ENCODE measurements at regions not wholly inside any gene's neighbourhood (a gene's known extent, or its start where the extent isn't known, plus 50 kb on each side); places are given as distances from the start of the nearest gene placed in this dataset.
"Not testable (repeated sequence)": the region's sequence is repeated elsewhere in the genome, so short reads cannot be mapped to it uniquely, and the experiment has no call there.

GRCh38 chr2:37783545-37783944 lies 112.1 kb upstream of the CDC42EP3 start:
- no peak for DNase-seq

- no peak for DNase-seq
Measured at GRCh38 chr2:37784071-37784758, 112.8 kb upstream of the CDC42EP3 start.

GRCh38 chr2:37784759-37785149 lies 113.3 kb upstream of the CDC42EP3 start:
- DNase-seq, result no peak

- no peak for DNase-seq
Measured at GRCh38 chr2:37786191-37786698, 114.8 kb upstream of the CDC42EP3 start.

- peak; percentile 91 for DNase-seq
Measured at GRCh38 chr2:37786854-37787253, 115.4 kb upstream of the CDC42EP3 start.

- no peak for DNase-seq
Measured at GRCh38 chr2:37788602-37789209, 117.3 kb upstream of the CDC42EP3 start.

- no peak for DNase-seq
Measured at GRCh38 chr2:37790019-37790418, 118.6 kb upstream of the CDC42EP3 start.

GRCh38 chr2:37790462-37790861 lies 119.0 kb upstream of the CDC42EP3 start:
- no peak for DNase-seq

- no peak for DNase-seq
Measured at GRCh38 chr2:37792366-37792765, 120.9 kb upstream of the CDC42EP3 start.

- DNase-seq, result no peak
Measured at GRCh38 chr2:37793004-37793403, 121.6 kb upstream of the CDC42EP3 start.

GRCh38 chr2:37794717-37795116 lies 123.3 kb upstream of the CDC42EP3 start:
- no peak for DNase-seq

GRCh38 chr2:37795456-37795855 lies 124.0 kb upstream of the CDC42EP3 start:
- DNase-seq, result no peak

GRCh38 chr2:37795938-37796337 lies 124.5 kb upstream of the CDC42EP3 start:
- no peak for DNase-seq

GRCh38 chr2:37796481-37796880 lies 125.0 kb upstream of the CDC42EP3 start:
- no peak for DNase-seq

GRCh38 chr2:37797081-37797480 lies 125.6 kb upstream of the CDC42EP3 start:
- no peak for DNase-seq

GRCh38 chr2:37798315-37799005 lies 126.6 kb upstream of the RMDN2 start:
- DNase-seq, result no peak

- no peak for DNase-seq
Measured at GRCh38 chr2:37800176-37800858, 124.8 kb upstream of the RMDN2 start.

GRCh38 chr2:37802211-37802752 lies 122.8 kb upstream of the RMDN2 start:
- peak; percentile 47 for DNase-seq

- no peak for DNase-seq
Measured at GRCh38 chr2:37802899-37803379, 122.1 kb upstream of the RMDN2 start.

- DNase-seq, result not testable (repeated sequence)
Measured at GRCh38 chr2:37806004-37806403, 119.1 kb upstream of the RMDN2 start.

GRCh38 chr2:37809525-37809924 lies 115.6 kb upstream of the RMDN2 start:
- DNase-seq, result no peak

GRCh38 chr2:37809931-37810570 lies 115.0 kb upstream of the RMDN2 start:
- no peak for DNase-seq

Data from NCI-H510A (cell line).